Adipocyte (in vitro differentiated cells): ENCODE measurements at regions not wholly inside any gene's neighbourhood (a gene's known extent, or its start where the extent isn't known, plus 50 kb on each side); places are given as distances from the start of the nearest gene placed in this dataset.

ENCODE experiments used
- DNase-seq: peaks from one replicate; pipeline ENCODE4 v3.0.0-alpha.2; 2015; ENCODE audit warnings: low read depth
- H3K27me3 ChIP-seq: replicated peaks from 2 replicates; pipeline ENCODE4 v1.7.0; 2013; ENCODE audit warnings: mild to moderate bottlenecking, low read length, moderate library complexity; ENCODE audit not compliant: control insufficient read depth, insufficient read depth
- H3K36me3 ChIP-seq: 2 replicates; pipeline ENCODE4 v1.7.0; 2013; ENCODE audit warnings: low read length, mild to moderate bottlenecking, moderate library complexity; ENCODE audit not compliant: control insufficient read depth, insufficient read depth, severe bottlenecking
- H3K4me1 ChIP-seq: 2 replicates; pipeline ENCODE4 v1.7.0; 2013; ENCODE audit warnings: mild to moderate bottlenecking, low read length, moderate library complexity; ENCODE audit not compliant: control insufficient read depth, insufficient read depth
- H3K4me3 ChIP-seq: 2 replicates; pipeline ENCODE4 v1.7.0; 2013; ENCODE audit warnings: mild to moderate bottlenecking, low read length, moderate library complexity
- H3K9ac ChIP-seq: 2 replicates; pipeline ENCODE4 v1.7.0; 2013; ENCODE audit warnings: mild to moderate bottlenecking, low read length, moderate library complexity
- H3K9me3 ChIP-seq: 2 replicates; pipeline ENCODE4 v1.7.0; 2013; ENCODE audit warnings: mild to moderate bottlenecking, low read length, moderate library complexity; ENCODE audit not compliant: control insufficient read depth

GRCh38 chr6:56407883-56408410 lies 160.6 kb upstream of the COL21A1 start:
- Histone ChIP-seq H3K4me1 (peaks cover 8% of the 10 kb centered on the region), H3K9ac (no peak overlapping the region), H3K27me3 (no peaks in the 10 kb centered on the region), H3K36me3 (no peaks in the 10 kb centered on the region), H3K9me3 (no peaks in the 10 kb centered on the region), H3K4me3 (no peak overlapping the region)
- DNase-seq, result no peak

- Histone ChIP-seq H3K4me1 (peaks cover 8% of the 10 kb centered on the region), H3K9me3 (peaks cover 3% of the 10 kb centered on the region)
- DNase-seq, result no peak
Observed at GRCh38 chr6:56406276-56407269, 159.2 kb upstream of the COL21A1 start.

GRCh38 chr6:56404599-56404998 lies 157.2 kb upstream of the COL21A1 start:
- no peak overlapping the region for H3K4me3 ChIP-seq
- no peak overlapping the region for H3K9ac ChIP-seq
- no peaks in the 10 kb centered on the region for H3K27me3 ChIP-seq
- peaks cover 7% of the 10 kb centered on the region for H3K9me3 ChIP-seq
- H3K4me1 ChIP-seq, result peaks cover 8% of the 10 kb centered on the region
- no peak for DNase-seq
- H3K36me3 ChIP-seq, result no peaks in the 10 kb centered on the region

More at GRCh38 chr6:56406276-56407269, 159.2 kb upstream of the COL21A1 start:
- no peaks in the 10 kb centered on the region for H3K36me3 ChIP-seq
- H3K9ac ChIP-seq, result no peak overlapping the region
- H3K4me3 ChIP-seq, result no peak overlapping the region
- H3K27me3 ChIP-seq, result no peaks in the 10 kb centered on the region

GRCh38 chr6:56403745-56404144 lies 156.4 kb upstream of the COL21A1 start:
- H3K4me1 ChIP-seq, result peaks cover 8% of the 10 kb centered on the region
- H3K9me3 ChIP-seq, result peaks cover 7% of the 10 kb centered on the region
- no peaks in the 10 kb centered on the region for H3K36me3 ChIP-seq
- no peak for DNase-seq
- H3K9ac ChIP-seq, result no peak overlapping the region
- no peak overlapping the region for H3K4me3 ChIP-seq
- no peaks in the 10 kb centered on the region for H3K27me3 ChIP-seq

GRCh38 chr6:56401477-56402070 lies 154.2 kb upstream of the COL21A1 start:
- Histone ChIP-seq H3K4me3 (no peak overlapping the region), H3K36me3 (no peaks in the 10 kb centered on the region), H3K9ac (no peak overlapping the region), H3K27me3 (no peaks in the 10 kb centered on the region), H3K4me1 (peaks cover 8% of the 10 kb centered on the region), H3K9me3 (peaks cover 7% of the 10 kb centered on the region)
- no peak for DNase-seq

- Histone ChIP-seq H3K9me3 (peaks cover 7% of the 10 kb centered on the region), H3K27me3 (no peaks in the 10 kb centered on the region), H3K4me1 (peaks cover 8% of the 10 kb centered on the region), H3K9ac (no peak overlapping the region), H3K4me3 (no peak overlapping the region), H3K36me3 (no peaks in the 10 kb centered on the region)
- DNase-seq, result no peak
Observed at GRCh38 chr6:56400273-56400672, 152.9 kb upstream of the COL21A1 start.

GRCh38 chr6:56399672-56400263 lies 152.4 kb upstream of the COL21A1 start:
- H3K9me3 ChIP-seq, result peaks cover 7% of the 10 kb centered on the region
- DNase-seq, result no peak
- no peak overlapping the region for H3K9ac ChIP-seq
- no peak overlapping the region for H3K4me3 ChIP-seq
- H3K36me3 ChIP-seq, result no peaks in the 10 kb centered on the region
- peaks cover 8% of the 10 kb centered on the region for H3K4me1 ChIP-seq
- no peaks in the 10 kb centered on the region for H3K27me3 ChIP-seq

- no peak for DNase-seq
- Histone ChIP-seq H3K9me3 (peaks cover 7% of the 10 kb centered on the region), H3K4me1 (peaks cover 8% of the 10 kb centered on the region), H3K36me3 (no peaks in the 10 kb centered on the region), H3K9ac (no peak overlapping the region), H3K27me3 (no peaks in the 10 kb centered on the region), H3K4me3 (no peak overlapping the region)
Observed at GRCh38 chr6:56399250-56399671, 151.9 kb upstream of the COL21A1 start.

GRCh38 chr6:56396435-56396834 lies 149.1 kb upstream of the COL21A1 start:
- Histone ChIP-seq H3K4me1 (no peaks in the 10 kb centered on the region), H3K4me3 (no peak overlapping the region), H3K27me3 (no peaks in the 10 kb centered on the region), H3K9me3 (peaks cover 3% of the 10 kb centered on the region), H3K9ac (no peak overlapping the region), H3K36me3 (no peaks in the 10 kb centered on the region)
- DNase-seq, result no peak

GRCh38 chr6:56393615-56394612 lies 146.5 kb upstream of the COL21A1 start:
- Histone ChIP-seq H3K36me3 (no peaks in the 10 kb centered on the region), H3K27me3 (no peaks in the 10 kb centered on the region), H3K4me3 (no peak overlapping the region), H3K4me1 (no peaks in the 10 kb centered on the region), H3K9ac (no peak overlapping the region), H3K9me3 (no peaks in the 10 kb centered on the region)
- no peak for DNase-seq
